ENCODE measurements at regions not wholly inside any gene's neighbourhood (a gene's known extent, or its start where the extent isn't known, plus 50 kb on each side); places are given as distances from the start of the nearest gene placed in this dataset.
A peak's percentile ranks its signal among the peaks of the same experiment; 100 is the strongest.

- no peak for DNase-seq (ENCODE audit: low read depth in 1 of 2, low spot score in 1 of 2)
- Histone ChIP-seq H3K27ac (no peak overlapping the region), H3K4me3 (no peak overlapping the region), H3K36me3 (no peaks in the 10 kb centered on the region), H3K27me3 (no peaks in the 10 kb centered on the region), H3K9me3 (ENCODE audit: low read depth) (no peaks in the 10 kb centered on the region), H3K4me1 (ENCODE audit: low read depth) (no peaks in the 10 kb centered on the region)
- TF ChIP-seq CTCF (IDR thresholded peaks at IDR 0.05; ENCODE audit: low read depth, low read length) = no peak
Measured at GRCh38 chr2:173669888-173670287, 295.3 kb downstream of the SP3 start.

- H3K27ac ChIP-seq = no peak overlapping the region
- no peak overlapping the region for H3K4me3 ChIP-seq
- H3K27me3 ChIP-seq = no peaks in the 10 kb centered on the region
- no peaks in the 10 kb centered on the region for H3K9me3 ChIP-seq (ENCODE audit: low read depth)
- H3K4me1 ChIP-seq (ENCODE audit: low read depth) = no peaks in the 10 kb centered on the region
- DNase-seq (ENCODE audit: low read depth in 1 of 2, low spot score in 1 of 2) = no peak
- no peak for TF ChIP-seq CTCF (IDR thresholded peaks at IDR 0.05; ENCODE audit: low read depth, low read length)
- no peaks in the 10 kb centered on the region for H3K36me3 ChIP-seq
Measured at GRCh38 chr2:173672573-173673340, 292.4 kb downstream of the SP3 start.

- no peaks in the 10 kb centered on the region for H3K36me3 ChIP-seq
- H3K9me3 ChIP-seq (ENCODE audit: low read depth) = no peaks in the 10 kb centered on the region
- H3K27me3 ChIP-seq = no peaks in the 10 kb centered on the region
- no peak overlapping the region for H3K4me3 ChIP-seq
- no peak overlapping the region for H3K27ac ChIP-seq
- DNase-seq (ENCODE audit: low read depth in 1 of 2, low spot score in 1 of 2) = peak in 1 of 2 donors; percentile 8
- TF ChIP-seq CTCF (IDR thresholded peaks at IDR 0.05; ENCODE audit: low read depth, low read length) = no peak
- H3K4me1 ChIP-seq (ENCODE audit: low read depth) = no peaks in the 10 kb centered on the region
Measured at GRCh38 chr2:173673640-173674039, 291.5 kb downstream of the SP3 start.

GRCh38 chr2:173676647-173677046 lies 288.5 kb downstream of the SP3 start:
- Histone ChIP-seq H3K36me3 (no peaks in the 10 kb centered on the region), H3K27ac (no peak overlapping the region), H3K9me3 (ENCODE audit: low read depth) (no peaks in the 10 kb centered on the region), H3K4me3 (no peak overlapping the region), H3K27me3 (no peaks in the 10 kb centered on the region), H3K4me1 (ENCODE audit: low read depth) (no peaks in the 10 kb centered on the region)
- peak in 1 of 2 donors; percentile 29 for DNase-seq (ENCODE audit: low read depth in 1 of 2, low spot score in 1 of 2)
- TF ChIP-seq CTCF (IDR thresholded peaks at IDR 0.05; ENCODE audit: low read depth, low read length) = no peak

GRCh38 chr2:173678186-173678585 lies 287.0 kb downstream of the SP3 start:
- no peaks in the 10 kb centered on the region for H3K9me3 ChIP-seq (ENCODE audit: low read depth)
- no peaks in the 10 kb centered on the region for H3K36me3 ChIP-seq
- no peak overlapping the region for H3K4me3 ChIP-seq
- no peaks in the 10 kb centered on the region for H3K27me3 ChIP-seq
- DNase-seq (ENCODE audit: low read depth in 1 of 2, low spot score in 1 of 2) = no peak
- no peak overlapping the region for H3K27ac ChIP-seq
- TF ChIP-seq CTCF (IDR thresholded peaks at IDR 0.05; ENCODE audit: low read depth, low read length) = no peak
- H3K4me1 ChIP-seq (ENCODE audit: low read depth) = no peaks in the 10 kb centered on the region

All from cardiac muscle cell (in vitro differentiated cells and primary cell).